ENCODE measurements at regions not wholly inside any gene's neighbourhood (a gene's known extent, or its start where the extent isn't known, plus 50 kb on each side); places are given as distances from the start of the nearest gene placed in this dataset.

DNA sequence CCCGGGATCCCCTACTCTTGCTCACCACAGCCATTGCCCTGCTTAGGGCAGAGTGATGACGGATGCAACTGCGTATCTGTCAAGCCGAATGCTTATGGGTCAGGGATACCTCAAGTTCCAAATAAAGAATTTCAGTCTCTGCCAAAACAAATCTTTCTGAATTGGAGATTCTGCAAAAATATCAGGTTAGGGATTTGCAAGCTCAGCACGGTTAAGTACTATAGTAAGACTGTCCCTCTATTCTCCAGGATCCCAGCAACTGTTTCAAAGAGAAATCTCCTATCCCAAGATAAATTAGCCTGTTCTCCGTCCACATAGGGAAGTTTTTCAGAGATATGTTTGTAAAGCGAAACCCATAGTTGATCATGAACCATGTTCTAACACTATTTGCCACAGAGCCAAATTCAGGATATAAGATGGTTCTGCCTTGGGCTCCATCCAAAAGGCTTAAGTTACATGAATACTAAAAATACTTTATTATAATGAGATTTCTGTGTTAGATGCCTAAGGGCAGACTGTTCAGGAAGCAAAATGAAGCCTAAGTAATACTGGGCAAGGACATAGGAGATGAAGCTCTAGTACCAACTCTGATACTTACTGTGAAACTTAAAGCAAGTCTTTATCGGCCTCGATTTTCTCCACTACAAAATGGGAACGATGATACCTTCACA lies 100.1 kb upstream of the LPP start:
- TF ChIP-seq ZSCAN29 (IDR thresholded peaks at IDR 0.05): no peak
- no peak for TF ChIP-seq YY1 (IDR thresholded peaks at IDR 0.05; ENCODE audit: low read depth, low read length)
- TF ChIP-seq, protein P1, sequence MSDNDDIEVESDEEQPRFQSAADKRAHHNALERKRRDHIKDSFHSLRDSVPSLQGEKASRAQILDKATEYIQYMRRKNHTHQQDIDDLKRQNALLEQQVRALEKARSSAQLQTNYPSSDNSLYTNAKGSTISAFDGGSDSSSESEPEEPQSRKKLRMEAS (IDR thresholded peaks at IDR 0.05; ENCODE audit: low read depth, low read length): no peak
- no peak for TF ChIP-seq BHLHE40 (IDR thresholded peaks at IDR 0.05; ENCODE audit: borderline replicate concordance in 1 of 2, low read depth in 2 of 2, low read length in 1 of 2)
- TF ChIP-seq EP300 (IDR thresholded peaks at IDR 0.05; ENCODE audit: borderline replicate concordance in 1 of 2, control insufficient read depth in 1 of 2, low read depth in 2 of 2, low read length in 2 of 2): no peak
- TF ChIP-seq, protein P2, sequence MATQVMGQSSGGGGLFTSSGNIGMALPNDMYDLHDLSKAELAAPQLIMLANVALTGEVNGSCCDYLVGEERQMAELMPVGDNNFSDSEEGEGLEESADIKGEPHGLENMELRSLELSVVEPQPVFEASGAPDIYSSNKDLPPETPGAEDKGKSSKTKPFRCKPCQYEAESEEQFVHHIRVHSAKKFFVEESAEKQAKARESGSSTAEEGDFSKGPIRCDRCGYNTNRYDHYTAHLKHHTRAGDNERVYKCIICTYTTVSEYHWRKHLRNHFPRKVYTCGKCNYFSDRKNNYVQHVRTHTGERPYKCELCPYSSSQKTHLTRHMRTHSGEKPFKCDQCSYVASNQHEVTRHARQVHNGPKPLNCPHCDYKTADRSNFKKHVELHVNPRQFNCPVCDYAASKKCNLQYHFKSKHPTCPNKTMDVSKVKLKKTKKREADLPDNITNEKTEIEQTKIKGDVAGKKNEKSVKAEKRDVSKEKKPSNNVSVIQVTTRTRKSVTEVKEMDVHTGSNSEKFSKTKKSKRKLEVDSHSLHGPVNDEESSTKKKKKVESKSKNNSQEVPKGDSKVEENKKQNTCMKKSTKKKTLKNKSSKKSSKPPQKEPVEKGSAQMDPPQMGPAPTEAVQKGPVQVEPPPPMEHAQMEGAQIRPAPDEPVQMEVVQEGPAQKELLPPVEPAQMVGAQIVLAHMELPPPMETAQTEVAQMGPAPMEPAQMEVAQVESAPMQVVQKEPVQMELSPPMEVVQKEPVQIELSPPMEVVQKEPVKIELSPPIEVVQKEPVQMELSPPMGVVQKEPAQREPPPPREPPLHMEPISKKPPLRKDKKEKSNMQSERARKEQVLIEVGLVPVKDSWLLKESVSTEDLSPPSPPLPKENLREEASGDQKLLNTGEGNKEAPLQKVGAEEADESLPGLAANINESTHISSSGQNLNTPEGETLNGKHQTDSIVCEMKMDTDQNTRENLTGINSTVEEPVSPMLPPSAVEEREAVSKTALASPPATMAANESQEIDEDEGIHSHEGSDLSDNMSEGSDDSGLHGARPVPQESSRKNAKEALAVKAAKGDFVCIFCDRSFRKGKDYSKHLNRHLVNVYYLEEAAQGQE (IDR thresholded peaks at IDR 0.05; ENCODE audit: low read depth, low read length): no peak
- no peak for TF ChIP-seq ZZZ3 (IDR thresholded peaks at IDR 0.05; ENCODE audit: control insufficient read depth, insufficient read length, low read depth)
- TF ChIP-seq CHD4 (IDR thresholded peaks at IDR 0.05): no peak
- TF ChIP-seq, protein P3, sequence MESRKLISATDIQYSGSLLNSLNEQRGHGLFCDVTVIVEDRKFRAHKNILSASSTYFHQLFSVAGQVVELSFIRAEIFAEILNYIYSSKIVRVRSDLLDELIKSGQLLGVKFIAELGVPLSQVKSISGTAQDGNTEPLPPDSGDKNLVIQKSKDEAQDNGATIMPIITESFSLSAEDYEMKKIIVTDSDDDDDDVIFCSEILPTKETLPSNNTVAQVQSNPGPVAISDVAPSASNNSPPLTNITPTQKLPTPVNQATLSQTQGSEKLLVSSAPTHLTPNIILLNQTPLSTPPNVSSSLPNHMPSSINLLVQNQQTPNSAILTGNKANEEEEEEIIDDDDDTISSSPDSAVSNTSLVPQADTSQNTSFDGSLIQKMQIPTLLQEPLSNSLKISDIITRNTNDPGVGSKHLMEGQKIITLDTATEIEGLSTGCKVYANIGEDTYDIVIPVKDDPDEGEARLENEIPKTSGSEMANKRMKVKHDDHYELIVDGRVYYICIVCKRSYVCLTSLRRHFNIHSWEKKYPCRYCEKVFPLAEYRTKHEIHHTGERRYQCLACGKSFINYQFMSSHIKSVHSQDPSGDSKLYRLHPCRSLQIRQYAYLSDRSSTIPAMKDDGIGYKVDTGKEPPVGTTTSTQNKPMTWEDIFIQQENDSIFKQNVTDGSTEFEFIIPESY (IDR thresholded peaks at IDR 0.05): no peak
- TF ChIP-seq ZNF24 (IDR thresholded peaks at IDR 0.05): no peak
- no peak for TF ChIP-seq TCF12 (IDR thresholded peaks at IDR 0.05; ENCODE audit: low read depth, low read length)
- TF ChIP-seq, protein P4, sequence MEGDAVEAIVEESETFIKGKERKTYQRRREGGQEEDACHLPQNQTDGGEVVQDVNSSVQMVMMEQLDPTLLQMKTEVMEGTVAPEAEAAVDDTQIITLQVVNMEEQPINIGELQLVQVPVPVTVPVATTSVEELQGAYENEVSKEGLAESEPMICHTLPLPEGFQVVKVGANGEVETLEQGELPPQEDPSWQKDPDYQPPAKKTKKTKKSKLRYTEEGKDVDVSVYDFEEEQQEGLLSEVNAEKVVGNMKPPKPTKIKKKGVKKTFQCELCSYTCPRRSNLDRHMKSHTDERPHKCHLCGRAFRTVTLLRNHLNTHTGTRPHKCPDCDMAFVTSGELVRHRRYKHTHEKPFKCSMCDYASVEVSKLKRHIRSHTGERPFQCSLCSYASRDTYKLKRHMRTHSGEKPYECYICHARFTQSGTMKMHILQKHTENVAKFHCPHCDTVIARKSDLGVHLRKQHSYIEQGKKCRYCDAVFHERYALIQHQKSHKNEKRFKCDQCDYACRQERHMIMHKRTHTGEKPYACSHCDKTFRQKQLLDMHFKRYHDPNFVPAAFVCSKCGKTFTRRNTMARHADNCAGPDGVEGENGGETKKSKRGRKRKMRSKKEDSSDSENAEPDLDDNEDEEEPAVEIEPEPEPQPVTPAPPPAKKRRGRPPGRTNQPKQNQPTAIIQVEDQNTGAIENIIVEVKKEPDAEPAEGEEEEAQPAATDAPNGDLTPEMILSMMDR (IDR thresholded peaks at IDR 0.05 in 2 of 3, conservative IDR thresholded peaks at IDR 0.05 in 1 of 3; ENCODE audit: control insufficient read depth in 2 of 3, extremely low read depth in 1 of 3, insufficient read depth in 1 of 3, low read depth in 3 of 3, low read length in 3 of 3): no peak
- no peak for TF ChIP-seq POLR2A (IDR thresholded peaks at IDR 0.05; ENCODE audit: low read depth, low read length)
